ENCODE measurements at regions not wholly inside any gene's neighbourhood (a gene's known extent, or its start where the extent isn't known, plus 50 kb on each side); places are given as distances from the start of the nearest gene placed in this dataset.

DNA sequence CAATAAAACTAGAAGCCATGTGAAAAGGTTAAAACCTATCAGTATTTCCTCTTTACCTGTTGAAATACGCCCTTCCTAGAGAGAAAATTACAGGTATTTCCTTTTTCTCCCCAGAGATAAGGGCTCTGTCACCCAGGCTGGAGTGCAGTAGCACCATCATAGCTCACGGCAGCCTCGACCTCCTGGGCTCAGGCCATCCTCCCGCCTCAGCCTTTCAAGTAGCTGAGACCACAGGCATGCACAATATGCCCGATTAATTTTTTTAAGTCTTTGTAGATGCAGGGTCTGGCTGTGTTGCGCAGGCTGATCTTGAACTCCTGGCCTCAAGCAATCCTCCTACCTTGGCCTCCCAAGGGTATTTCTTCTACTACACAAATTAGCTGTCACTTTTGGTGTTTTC lies 154.4 kb downstream of the HNRNPD start:
- no peak for TF ChIP-seq SUZ12 (IDR thresholded peaks at IDR 0.05)
- no peak for TF ChIP-seq FOXA1 (IDR thresholded peaks at IDR 0.05)
- TF ChIP-seq NFRKB (IDR thresholded peaks at IDR 0.05) = no peak
- no peak for TF ChIP-seq FOXM1 (IDR thresholded peaks at IDR 0.05; ENCODE audit: borderline replicate concordance)
- no peak for TF ChIP-seq ARNT (IDR thresholded peaks at IDR 0.05)
- ChIA-PET CTCF (no interaction called here), POLR2A (no interaction called here)
- no peak for DNase-seq (ENCODE audit: extremely low spot score)

DNA sequence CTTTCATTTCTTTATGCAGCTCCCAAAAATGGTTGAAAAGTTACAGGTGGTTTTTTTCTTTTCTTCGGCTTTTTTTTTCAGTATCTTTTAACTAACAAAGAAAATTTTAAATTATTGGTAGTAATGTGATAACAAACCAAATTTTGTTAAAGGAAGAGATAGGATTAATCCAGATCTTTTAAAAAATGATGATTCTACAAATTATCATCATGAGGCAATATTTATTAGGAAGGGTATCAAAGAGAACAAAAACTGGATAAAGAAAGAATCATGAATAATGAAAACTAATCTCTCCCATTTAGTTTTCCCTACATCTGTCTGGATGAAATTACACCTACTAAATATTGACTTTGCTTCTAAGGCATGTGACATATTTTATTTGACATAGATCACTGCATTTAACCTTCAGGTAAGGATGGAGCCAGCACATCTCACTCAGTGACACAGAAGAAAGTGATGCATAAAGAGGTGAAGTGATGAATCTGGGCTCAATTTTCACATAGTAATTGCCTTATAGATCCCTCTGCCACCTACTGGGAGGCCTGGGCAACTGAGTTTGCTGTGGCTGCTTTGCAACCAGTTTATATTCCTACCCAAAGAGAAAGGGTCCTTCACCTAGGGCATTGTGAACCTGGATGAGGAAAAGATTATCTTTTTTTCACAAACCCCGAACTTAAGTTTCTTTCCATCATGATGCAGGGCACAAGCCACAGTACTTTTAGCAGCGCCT lies 155.6 kb downstream of the HNRNPD start:
- DNase-seq (ENCODE audit: extremely low spot score) = peak; percentile 17
- POLR2A ChIA-PET = no interaction called here
- CTCF ChIA-PET = no interaction called here
- TF ChIP-seq ELF4 (IDR thresholded peaks at IDR 0.05) (no peak), FOXA1 (IDR thresholded peaks at IDR 0.05) (no peak), ARNT (IDR thresholded peaks at IDR 0.05) (no peak), TARDBP (IDR thresholded peaks at IDR 0.05) (no peak), HDGF (IDR thresholded peaks at IDR 0.05; ENCODE audit: borderline replicate concordance) (no peak), LEF1 (IDR thresholded peaks at IDR 0.05; ENCODE audit: borderline replicate concordance) (no peak), L3MBTL2 (conservative IDR thresholded peaks at IDR 0.05) (no peak), FOXM1 (IDR thresholded peaks at IDR 0.05; ENCODE audit: borderline replicate concordance) (no peak), ZNF384 (IDR thresholded peaks at IDR 0.05) (no peak), BHLHE40 (IDR thresholded peaks at IDR 0.05; ENCODE audit: borderline replicate concordance) (no peak), FOXK2 (IDR thresholded peaks at IDR 0.05) (no peak), NFRKB (IDR thresholded peaks at IDR 0.05) (no peak), SP1 (IDR thresholded peaks at IDR 0.05) (no peak), CTBP1 (IDR thresholded peaks at IDR 0.05; ENCODE audit: borderline replicate concordance) (no peak)

DNA sequence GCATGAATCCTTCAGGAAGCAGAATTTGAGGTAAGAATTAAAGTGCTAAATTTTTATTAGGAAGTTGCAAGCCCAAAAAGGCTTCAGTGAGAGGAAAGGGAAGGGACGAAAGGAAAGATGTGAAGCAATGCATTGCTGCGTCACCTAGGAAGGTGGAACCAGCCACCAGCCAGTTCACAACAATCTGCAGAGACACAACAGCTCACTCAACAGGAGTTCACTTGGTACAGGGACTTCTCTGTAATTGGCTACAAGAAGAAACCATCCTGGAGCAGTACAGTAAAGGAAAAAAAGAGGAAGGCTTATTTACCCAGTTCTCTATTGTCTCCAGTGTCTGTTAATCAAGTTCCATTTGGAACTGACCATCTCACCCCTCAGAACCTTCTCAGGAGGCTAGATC lies 157.6 kb downstream of the HNRNPD start:
- POLR2A ChIA-PET = no interaction called here
- CTCF ChIA-PET = no interaction called here
- TF ChIP-seq HDGF (IDR thresholded peaks at IDR 0.05; ENCODE audit: borderline replicate concordance) (no peak), NFRKB (IDR thresholded peaks at IDR 0.05) (no peak)
- no peak for DNase-seq (ENCODE audit: extremely low spot score)

DNA sequence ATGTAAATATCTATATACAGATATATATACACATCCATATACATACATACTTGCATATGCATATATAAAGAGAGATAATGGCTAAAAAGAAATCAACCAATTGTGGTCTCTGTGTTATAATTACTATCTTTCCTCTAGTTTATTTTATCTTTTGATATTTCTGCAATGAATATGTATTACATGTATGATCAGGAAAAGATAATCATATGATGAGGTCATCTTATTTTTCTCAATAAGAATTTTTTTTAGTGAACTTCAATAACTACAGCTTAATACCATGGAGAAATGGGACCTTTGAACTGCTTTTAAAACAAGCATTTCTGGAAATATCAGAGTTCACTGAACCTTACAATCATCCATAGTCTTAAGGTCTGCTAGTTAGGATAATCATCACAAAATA lies 158.0 kb downstream of the HNRNPD start:
- TF ChIP-seq NFRKB (IDR thresholded peaks at IDR 0.05) (no peak), TARDBP (IDR thresholded peaks at IDR 0.05) (no peak), SUZ12 (IDR thresholded peaks at IDR 0.05) (no peak), SP1 (IDR thresholded peaks at IDR 0.05) (no peak), ELF4 (IDR thresholded peaks at IDR 0.05) (no peak)

DNA sequence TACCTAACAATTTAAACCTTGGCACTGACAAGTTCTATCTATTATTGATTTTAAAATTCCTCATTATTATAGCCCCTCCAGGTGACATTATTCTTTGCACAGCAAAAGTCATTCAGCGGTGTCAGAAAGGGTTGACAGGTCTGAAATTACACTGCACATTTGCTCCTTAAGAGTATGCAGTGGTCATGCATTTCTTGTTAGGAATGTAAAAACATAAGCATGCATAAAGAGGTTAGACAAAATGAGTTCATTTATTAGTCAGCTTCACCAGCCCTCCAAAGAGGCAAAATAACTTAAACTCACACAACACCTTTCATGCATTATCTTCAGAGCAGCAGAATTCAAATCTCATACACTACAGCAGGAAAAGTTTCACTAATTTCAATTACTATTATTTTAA lies 158.8 kb downstream of the HNRNPD start:
- CTCF ChIA-PET = no interaction called here
- no peak for TF ChIP-seq ZNF384 (IDR thresholded peaks at IDR 0.05)
- no peak for TF ChIP-seq L3MBTL2 (conservative IDR thresholded peaks at IDR 0.05)
- TF ChIP-seq ARNT (IDR thresholded peaks at IDR 0.05) = no peak
- no peak for TF ChIP-seq FOXM1 (IDR thresholded peaks at IDR 0.05; ENCODE audit: borderline replicate concordance)
- no peak for TF ChIP-seq HDGF (IDR thresholded peaks at IDR 0.05; ENCODE audit: borderline replicate concordance)
- no peak for TF ChIP-seq TARDBP (IDR thresholded peaks at IDR 0.05)
- TF ChIP-seq SUZ12 (IDR thresholded peaks at IDR 0.05) = no peak
- no peak for TF ChIP-seq NFRKB (IDR thresholded peaks at IDR 0.05)
- no peak for TF ChIP-seq BHLHE40 (IDR thresholded peaks at IDR 0.05; ENCODE audit: borderline replicate concordance)
- no peak for TF ChIP-seq LEF1 (IDR thresholded peaks at IDR 0.05; ENCODE audit: borderline replicate concordance)
- no peak for TF ChIP-seq FOXA1 (IDR thresholded peaks at IDR 0.05)
- no peak for TF ChIP-seq CTBP1 (IDR thresholded peaks at IDR 0.05; ENCODE audit: borderline replicate concordance)
- TF ChIP-seq ELF4 (IDR thresholded peaks at IDR 0.05) = no peak
- no peak for TF ChIP-seq FOXK2 (IDR thresholded peaks at IDR 0.05)
- TF ChIP-seq SP1 (IDR thresholded peaks at IDR 0.05) = no peak
- TF ChIP-seq, protein P1, sequence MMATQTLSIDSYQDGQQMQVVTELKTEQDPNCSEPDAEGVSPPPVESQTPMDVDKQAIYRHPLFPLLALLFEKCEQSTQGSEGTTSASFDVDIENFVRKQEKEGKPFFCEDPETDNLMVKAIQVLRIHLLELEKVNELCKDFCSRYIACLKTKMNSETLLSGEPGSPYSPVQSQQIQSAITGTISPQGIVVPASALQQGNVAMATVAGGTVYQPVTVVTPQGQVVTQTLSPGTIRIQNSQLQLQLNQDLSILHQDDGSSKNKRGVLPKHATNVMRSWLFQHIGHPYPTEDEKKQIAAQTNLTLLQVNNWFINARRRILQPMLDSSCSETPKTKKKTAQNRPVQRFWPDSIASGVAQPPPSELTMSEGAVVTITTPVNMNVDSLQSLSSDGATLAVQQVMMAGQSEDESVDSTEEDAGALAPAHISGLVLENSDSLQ (IDR thresholded peaks at IDR 0.05) = no peak
- no peak for DNase-seq (ENCODE audit: extremely low spot score)
- POLR2A ChIA-PET = no interaction called here

More for the DNA sequence above, 158.0 kb downstream of the HNRNPD start:
- no peak for DNase-seq (ENCODE audit: extremely low spot score)
- ChIA-PET POLR2A (no interaction called here), CTCF (no interaction called here)

DNA sequence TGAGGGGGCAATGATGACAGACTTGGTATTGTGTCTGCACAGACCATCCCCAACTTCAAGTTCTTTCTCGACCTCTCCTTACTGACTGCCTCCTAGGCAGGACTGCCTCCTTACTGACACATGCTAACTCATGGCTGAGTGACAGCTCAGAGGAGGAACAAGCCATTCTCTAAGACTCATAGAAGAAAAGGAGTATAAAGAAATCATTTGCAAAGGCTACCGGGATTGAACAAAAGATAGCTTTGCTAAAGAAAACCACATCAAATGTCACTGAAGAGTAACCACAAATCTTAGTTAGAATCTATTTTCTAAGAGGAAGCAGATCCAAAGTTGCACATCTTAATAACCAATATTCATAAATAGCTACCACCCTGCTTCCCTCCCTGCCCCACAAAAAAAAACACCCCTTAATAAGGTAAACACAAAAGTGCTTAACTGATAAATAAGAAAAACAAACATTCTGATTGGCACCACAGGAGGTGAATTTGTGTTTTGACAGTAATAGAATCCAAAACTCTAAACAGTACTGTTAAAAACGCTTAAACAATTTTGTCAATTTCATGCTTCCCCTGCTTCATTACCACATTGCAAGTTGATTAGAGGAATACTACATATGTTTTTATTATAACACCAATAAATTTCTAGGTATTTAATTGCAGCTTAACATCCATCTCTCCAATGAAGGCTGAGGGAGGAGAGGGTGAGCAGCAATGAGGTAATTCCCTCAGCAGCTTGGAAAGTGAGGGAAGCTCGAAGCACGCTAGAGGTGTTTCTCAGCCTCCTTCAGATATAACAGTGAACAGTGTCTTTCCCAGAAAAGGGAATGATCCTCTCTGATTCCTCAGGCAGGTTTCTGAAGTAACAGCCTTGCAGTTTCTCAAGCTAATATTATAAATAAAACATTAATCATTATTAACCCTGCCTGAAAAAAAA lies 160.0 kb downstream of the HNRNPD start:
- DNase-seq (ENCODE audit: extremely low spot score) = peak; percentile 25
- ChIA-PET CTCF (interaction anchor here (0.7 to 1.0 kb wide), 2 partner anchors 55 to 129 kb away, joined by 3 read pairs; no protein-coding TSS in a partner anchor), POLR2A (no interaction called here)
- TF ChIP-seq NFRKB (IDR thresholded peaks at IDR 0.05) (no peak), HDGF (IDR thresholded peaks at IDR 0.05; ENCODE audit: borderline replicate concordance) (no peak)
- TF ChIP-seq, protein P1 (IDR thresholded peaks at IDR 0.05) = peak; percentile 77

All from HEK293T (cell line).